B cell (primary cell): ENCODE measurements at regions not wholly inside any gene's neighbourhood (a gene's known extent, or its start where the extent isn't known, plus 50 kb on each side); places are given as distances from the start of the nearest gene placed in this dataset.

Experiments
- ATAC-seq: fragments of 200-7000 bp; cut with Tn5 transposase; one replicate; pipeline ENCODE4 v1.10.0; 2021; ENCODE audit warnings: low read depth, mild to moderate bottlenecking, moderate number of reproducible peaks, moderate library complexity
- CTCF ChIA-PET: fragments of 350-600 bp; sonication (Branson Sonifier 250); formaldehyde crosslinking; loops from one replicate; lab custom pipeline; 2021; ENCODE audit warnings: antibody characterized with exemption, inconsistent platforms; lab: Charles Lee
- POLR2A ChIA-PET: fragments of 350-600 bp; sonication (Branson Sonifier 250); formaldehyde crosslinking; loops from one replicate; lab custom pipeline; 2021; ENCODE audit warnings: antibody characterized with exemption; lab: Charles Lee
- DNase-seq: peaks from one replicate; pipeline ENCODE4 v3.0.0; 2013
- H2AFZ ChIP-seq: 2 replicates; pipeline ENCODE4 v1.6.1; 2012; ENCODE audit warnings: mild to moderate bottlenecking, low read depth, low read length; ENCODE audit not compliant: insufficient read depth, poor library complexity, severe bottlenecking
- H3K27ac ChIP-seq, 2 donors: 1 replicate in 1 of 2; 2 replicates in 1 of 2; pipeline ENCODE4 v1.5.1; 2012 to 2013; ENCODE audit warnings: low read length in 2 of 2, mild to moderate bottlenecking in 2 of 2, moderate library complexity in 1 of 2
- H3K27me3 ChIP-seq, 4 experiments: fragments of 200-600 bp in 1 of 4; sonication (generic) in 1 of 4; replicated peaks in 1 of 4; 1 replicate in 2 of 4; 2 replicates in 2 of 4; pipeline versions ENCODE4 v1.6.1 to v1.7.0; 2013 to 2016; ENCODE audit warnings: low read length in 3 of 4, mild to moderate bottlenecking in 2 of 4, mixed read lengths in 1 of 4, moderate library complexity in 1 of 4; ENCODE audit not compliant: insufficient read depth in 4 of 4, control insufficient read depth in 3 of 4; ENCODE audit errors: control extremely low read depth in 1 of 4
- H3K36me3 ChIP-seq, 2 experiments: replicated peaks in 1 of 2; 1 replicate in 1 of 2; 2 replicates in 1 of 2; pipeline versions ENCODE4 v1.6.1 to v1.7.1; 2013; ENCODE audit warnings: low read length in 1 of 2; ENCODE audit not compliant: insufficient read depth in 2 of 2, control insufficient read depth in 1 of 2; ENCODE audit errors: control extremely low read depth in 1 of 2, extremely low read depth in 1 of 2
- H3K4me1 ChIP-seq, 2 donors: fragments of 200-600 bp in 1 of 2; sonication (generic) in 1 of 2; 1 replicate in 1 of 2; 2 replicates in 1 of 2; pipeline versions ENCODE4 v1.5.1 to v1.6.1; 2013 to 2017; ENCODE audit warnings: low read length in 2 of 2; ENCODE audit not compliant: control insufficient read depth in 2 of 2, insufficient read depth in 2 of 2
- H3K4me2 ChIP-seq: replicated peaks from 2 replicates; pipeline ENCODE3; 2012; ENCODE audit warnings: mild to moderate bottlenecking, low read depth, low read length; ENCODE audit not compliant: poor library complexity, severe bottlenecking
- H3K4me3 ChIP-seq, 5 experiments: fragments of 200-600 bp in 1 of 5; sonication (generic) in 1 of 5; 1 replicate in 3 of 5; 2 replicates in 2 of 5; pipeline versions ENCODE4 v1.5.1 to v1.7.0; 2011 to 2016; ENCODE audit warnings: low read length in 4 of 5, mild to moderate bottlenecking in 4 of 5, low read depth in 2 of 5, control low read depth in 1 of 5, moderate library complexity in 1 of 5; ENCODE audit not compliant: insufficient read depth in 1 of 5; ENCODE audit errors: control extremely low read depth in 1 of 5, extremely low read depth in 1 of 5
- H3K79me2 ChIP-seq: fragments of 200-600 bp; sonication (generic); one replicate; pipeline ENCODE4 v1.6.0; 2016; ENCODE audit warnings: low read length; ENCODE audit not compliant: control insufficient read depth, insufficient read depth
- H3K9ac ChIP-seq: fragments of 200-600 bp; sonication (generic); 2 replicates; pipeline ENCODE4 v1.6.1; 2017; ENCODE audit warnings: mild to moderate bottlenecking, low read length, moderate library complexity
- H3K9me3 ChIP-seq, 3 donors: one replicate each; pipeline versions ENCODE4 v1.6.1 to v1.7.1; 2013; ENCODE audit warnings: low read length in 2 of 3; ENCODE audit not compliant: control insufficient read depth in 2 of 3, insufficient read depth in 1 of 3; ENCODE audit errors: control extremely low read depth in 1 of 3
- H4K20me1 ChIP-seq: 2 replicates; pipeline ENCODE4 v1.6.0; 2012; ENCODE audit warnings: mild to moderate bottlenecking, low read length; ENCODE audit not compliant: insufficient read depth, control insufficient read depth, poor library complexity, severe bottlenecking
- H3K27ac Mint-ChIP-seq: one replicate; pipeline ENCODE4 v1.8.0; 2021; ENCODE audit warnings: mixed read lengths
- H3K27me3 Mint-ChIP-seq: one replicate; pipeline ENCODE4 v1.8.0; 2021; ENCODE audit warnings: mixed read lengths
- H3K4me1 Mint-ChIP-seq: one replicate; pipeline ENCODE4 v1.8.0; 2021; ENCODE audit warnings: mixed read lengths
- H3K4me3 Mint-ChIP-seq: one replicate; pipeline ENCODE4 v1.8.0; 2021; ENCODE audit warnings: mixed read lengths
- H3K9me3 Mint-ChIP-seq: one replicate; pipeline ENCODE4 v1.8.0; 2022; ENCODE audit warnings: mixed read lengths; ENCODE audit not compliant: insufficient read depth
- CTCF ChIP-seq: fragments of 200-600 bp; IDR thresholded peaks from one replicate; pipeline ENCODE4 v1.8.0; 2022; ENCODE audit warnings: antibody characterized with exemption, mild to moderate bottlenecking
- EZH2 ChIP-seq: IDR thresholded peaks from 2 replicates; pipeline ENCODE4 v1.6.1; 2012; ENCODE audit warnings: borderline replicate concordance, low read depth, mild to moderate bottlenecking, moderate library complexity, low read length; ENCODE audit not compliant: insufficient read depth, poor library complexity, severe bottlenecking
- WGBS: methylation state at CpG from one replicate; pipeline ENCODE4 v1.1.5; 2013; ENCODE audit warnings: missing lambda C conversion rate; ENCODE audit not compliant: insufficient coverage; 5-methylcytosine and 5-hydroxymethylcytosine counted together
- intact Hi-C: fragments of 100-400 bp; cut with micrococcal nuclease; formaldehyde crosslinking; loops from one replicate; pipeline ENCODE4 v1.10.0; 2022

DNA sequence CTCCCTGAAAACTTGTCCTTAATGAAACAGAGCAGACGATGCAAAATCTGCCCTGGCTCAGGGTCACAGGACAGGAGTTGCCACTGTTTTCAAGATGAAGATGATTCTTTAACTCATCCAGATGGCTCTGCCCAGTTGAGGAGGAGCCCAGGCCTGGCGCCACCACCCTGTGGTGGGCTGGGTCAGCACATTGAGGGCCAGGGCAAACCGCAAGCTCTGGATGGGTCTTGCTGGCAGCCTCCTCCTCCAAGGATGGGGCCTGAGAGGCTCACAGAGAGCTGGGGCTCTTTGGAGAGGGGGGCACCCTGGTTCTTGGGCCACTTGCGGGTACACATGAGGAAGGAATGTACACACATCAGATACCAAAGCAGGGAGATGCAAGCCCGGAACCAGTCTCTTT is 158.2 kb downstream of the NUAK1 start:
- no peak overlapping the region for H3K27ac Mint-ChIP-seq
- WGBS, result 94% methylated on average over 5 of the region's 5 CpGs

GRCh38 chr12:105982022-105982421 is 156.7 kb downstream of the NUAK1 start:
- H3K4me1 ChIP-seq, result no peaks in the 10 kb centered on the region
- H3K36me3 ChIP-seq, result no peaks in the 10 kb centered on the region
- TF ChIP-seq CTCF (no peak), EZH2 (no peak)
- Mint-ChIP-seq H3K9me3 (no peaks in the 10 kb centered on the region), H3K27ac (no peak overlapping the region), H3K4me3 (no peak overlapping the region), H3K4me1 (no peaks in the 10 kb centered on the region), H3K27me3 (no peaks in the 10 kb centered on the region)
- H4K20me1 ChIP-seq, result no peaks in the 10 kb centered on the region
- intact Hi-C loops, result no loop called here
- no peak overlapping the region for H3K4me3 ChIP-seq
- no peak overlapping the region for H2AFZ ChIP-seq
- no peak overlapping the region for H3K4me2 ChIP-seq
- no peak for ATAC-seq
- ChIA-PET CTCF (no interaction called here), POLR2A (no interaction called here)
- H3K27me3 ChIP-seq, result no peaks in the 10 kb centered on the region
- no peak for DNase-seq
- peaks cover 0 to 6% (median 0%) of the 10 kb centered on the region in 3 donors for H3K9me3 ChIP-seq
- no peaks in the 10 kb centered on the region for H3K79me2 ChIP-seq
- H3K27ac ChIP-seq, result no peak overlapping the region
- 90% methylated on average over 5 of the region's 6 CpGs for WGBS
- H3K9ac ChIP-seq, result no peak overlapping the region

More for the DNA sequence above, 158.2 kb downstream of the NUAK1 start:
- TF ChIP-seq CTCF, result no peak
- TF ChIP-seq EZH2, result no peak
- H3K9ac ChIP-seq, result no peak overlapping the region
- ChIA-PET POLR2A (no interaction called here), CTCF (no interaction called here)
- intact Hi-C loops, result no loop called here
- no peak overlapping the region for H2AFZ ChIP-seq
- no peak overlapping the region for H3K27ac ChIP-seq
- no peaks in the 10 kb centered on the region for H3K4me1 ChIP-seq
- no peak overlapping the region for H3K4me2 ChIP-seq
- no peaks in the 10 kb centered on the region for H3K36me3 ChIP-seq
- peaks cover 0 to 6% (median 0%) of the 10 kb centered on the region in 3 donors for H3K9me3 ChIP-seq
- H3K27me3 ChIP-seq, result no peaks in the 10 kb centered on the region
- Mint-ChIP-seq H3K27me3 (no peaks in the 10 kb centered on the region), H3K4me1 (no peaks in the 10 kb centered on the region), H3K4me3 (no peak overlapping the region), H3K9me3 (no peaks in the 10 kb centered on the region)
- H4K20me1 ChIP-seq, result no peaks in the 10 kb centered on the region
- no peaks in the 10 kb centered on the region for H3K79me2 ChIP-seq
- DNase-seq (no peak), ATAC-seq (no peak)
- H3K4me3 ChIP-seq, result no peak overlapping the region
